NCI-H69 (cell line): ENCODE measurements at regions not wholly inside any gene's neighbourhood (a gene's known extent, or its start where the extent isn't known, plus 50 kb on each side); places are given as distances from the start of the nearest gene placed in this dataset.
"Not testable (repeated sequence)": the region's sequence is repeated elsewhere in the genome, so short reads cannot be mapped to it uniquely, and the experiment has no call there.

Experiments
- DNase-seq: peaks from one replicate; lab custom pipeline; 2025; lab: John Stamatoyannopoulos, UW

DNA sequence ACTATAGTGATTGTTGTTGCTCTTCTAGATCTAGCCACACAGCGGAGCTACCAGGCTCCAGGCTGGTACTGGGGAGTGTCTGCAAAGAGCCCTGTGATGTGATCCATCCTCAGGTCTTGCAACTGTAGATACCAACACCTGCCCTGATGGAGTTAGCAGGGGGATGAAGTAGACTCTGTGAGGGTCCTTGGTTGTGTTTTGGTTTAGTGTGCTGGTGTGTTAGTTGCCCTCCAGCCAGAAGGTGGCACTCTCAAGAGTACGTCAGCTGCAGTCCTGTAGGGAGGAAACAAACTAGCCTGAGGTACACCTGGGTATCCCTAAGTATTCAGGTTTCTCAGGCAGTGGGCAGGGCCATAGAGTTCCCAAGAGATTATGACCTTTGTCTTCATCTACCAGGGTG is 81.2 kb upstream of the TMPRSS2 start:
- no peak for DNase-seq

DNA sequence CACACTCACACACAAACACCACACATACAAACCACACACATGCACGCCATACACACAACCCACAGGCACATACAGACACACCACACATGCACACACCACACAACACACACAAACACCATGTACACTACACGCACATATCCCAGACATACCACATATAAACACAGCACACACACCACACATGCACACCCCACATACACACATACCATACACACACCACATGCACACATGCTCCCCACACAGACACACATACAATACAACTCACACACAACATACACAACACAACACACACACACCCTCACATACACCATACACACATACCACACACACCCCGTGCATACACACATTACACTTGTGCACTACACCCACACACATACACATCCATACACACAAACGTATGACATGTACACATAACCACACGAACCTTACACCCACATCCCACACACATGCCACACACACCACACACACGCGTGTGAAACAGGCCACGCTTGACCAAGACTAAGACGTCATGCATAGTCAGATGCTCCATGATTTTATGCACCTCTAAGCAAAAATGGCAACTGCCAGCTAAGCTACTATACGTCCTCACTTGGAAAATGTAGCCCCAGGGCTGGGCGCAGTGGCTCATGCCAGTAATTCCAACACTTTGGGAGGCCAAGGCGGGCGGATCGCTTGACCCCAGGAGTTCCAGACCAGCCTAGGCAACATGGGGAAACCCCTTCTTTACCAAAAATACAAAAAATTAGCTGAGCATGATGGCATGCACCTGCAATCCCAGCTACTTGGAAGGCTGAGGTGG is 77.4 kb upstream of the TMPRSS2 start:
- DNase-seq: no peak

DNA sequence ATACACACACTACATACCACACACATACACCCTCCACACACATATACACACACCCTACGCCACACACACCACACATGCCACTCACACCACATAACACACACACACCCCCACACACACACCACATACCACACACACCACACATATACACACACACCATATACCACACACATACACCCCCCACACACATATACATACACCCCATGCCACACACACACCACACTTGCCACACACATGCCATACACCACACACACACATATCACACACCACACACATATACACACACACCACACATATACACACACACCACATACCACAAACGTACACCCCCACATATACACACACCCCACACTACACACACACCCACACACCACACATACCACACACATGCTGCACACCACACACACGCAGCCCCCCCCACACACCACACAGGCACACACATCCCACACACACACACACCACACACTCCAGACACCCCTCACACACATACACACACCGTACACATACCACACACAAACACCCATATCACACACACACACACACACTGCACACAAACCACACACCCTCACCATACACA is 76.7 kb upstream of the TMPRSS2 start:
- no peak for DNase-seq

DNA sequence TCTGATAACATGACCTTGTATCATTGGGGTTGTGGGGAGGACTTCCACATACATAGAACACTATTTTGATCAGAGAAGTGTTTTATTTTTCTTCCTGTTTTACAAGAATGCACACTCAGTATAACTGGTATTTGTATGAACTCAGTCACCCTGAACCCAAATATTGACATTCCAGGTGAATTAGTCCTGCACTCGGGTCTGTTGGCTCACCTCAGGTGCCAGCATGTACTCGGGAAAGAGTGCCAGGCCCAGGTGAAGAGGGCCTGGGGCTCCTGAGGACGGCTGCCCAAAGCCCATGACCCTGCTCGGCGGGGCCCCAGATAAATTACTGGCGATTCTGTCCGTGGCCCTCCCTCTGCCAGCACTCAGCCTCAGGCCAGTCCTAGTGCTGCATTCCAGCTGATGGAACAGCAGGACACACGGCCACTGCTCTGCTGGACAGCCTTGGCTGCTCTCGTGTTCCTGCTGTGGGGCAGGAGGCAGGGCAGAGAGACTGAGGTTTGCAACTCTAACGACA is 75.4 kb upstream of the TMPRSS2 start:
- no peak for DNase-seq

DNA sequence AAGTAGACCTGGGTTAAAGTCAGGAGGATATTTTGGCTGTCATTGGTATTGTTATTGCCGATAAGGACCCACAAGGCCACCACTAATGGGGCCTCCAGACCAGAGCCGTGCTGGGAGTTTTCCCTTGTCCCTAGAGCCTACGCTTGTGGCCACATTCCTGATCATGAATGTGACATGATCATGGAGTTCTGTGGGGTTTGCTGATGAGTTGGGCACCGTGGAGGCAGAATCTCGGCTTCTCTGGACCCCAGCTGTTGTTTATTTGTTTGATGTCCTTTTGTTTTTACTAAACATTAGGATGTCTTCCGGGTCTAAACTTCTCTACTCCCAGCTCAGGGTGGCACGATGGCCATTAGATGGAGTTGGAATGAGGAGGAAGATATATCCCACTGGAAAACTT is 74.9 kb upstream of the TMPRSS2 start:
- no peak for DNase-seq

DNA sequence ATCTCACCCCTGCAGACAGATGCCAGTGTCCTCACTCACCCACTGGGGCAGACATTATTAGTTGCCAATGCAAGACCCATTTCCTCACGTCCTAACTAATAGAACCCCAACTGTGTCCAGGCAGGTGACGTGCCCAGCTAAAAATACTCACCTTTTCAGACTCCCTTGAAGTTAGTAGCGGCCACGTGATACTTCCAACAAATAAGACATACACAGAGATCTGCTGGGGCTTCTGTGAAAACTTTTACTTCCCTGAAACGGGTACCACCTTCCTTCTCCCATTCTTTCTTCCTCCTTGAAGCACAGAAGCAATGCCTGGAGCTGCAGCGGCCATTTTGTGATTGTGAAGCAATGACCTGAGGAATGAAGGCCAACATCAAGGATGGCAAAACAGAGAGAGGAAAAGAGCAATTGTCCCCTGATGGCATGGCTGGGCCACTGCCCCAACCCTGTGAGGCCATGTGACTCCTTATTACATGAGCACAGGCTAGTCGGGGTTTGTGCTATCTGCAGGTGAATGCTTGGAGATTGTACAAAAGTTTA is 74.4 kb upstream of the TMPRSS2 start:
- DNase-seq: no peak

DNA sequence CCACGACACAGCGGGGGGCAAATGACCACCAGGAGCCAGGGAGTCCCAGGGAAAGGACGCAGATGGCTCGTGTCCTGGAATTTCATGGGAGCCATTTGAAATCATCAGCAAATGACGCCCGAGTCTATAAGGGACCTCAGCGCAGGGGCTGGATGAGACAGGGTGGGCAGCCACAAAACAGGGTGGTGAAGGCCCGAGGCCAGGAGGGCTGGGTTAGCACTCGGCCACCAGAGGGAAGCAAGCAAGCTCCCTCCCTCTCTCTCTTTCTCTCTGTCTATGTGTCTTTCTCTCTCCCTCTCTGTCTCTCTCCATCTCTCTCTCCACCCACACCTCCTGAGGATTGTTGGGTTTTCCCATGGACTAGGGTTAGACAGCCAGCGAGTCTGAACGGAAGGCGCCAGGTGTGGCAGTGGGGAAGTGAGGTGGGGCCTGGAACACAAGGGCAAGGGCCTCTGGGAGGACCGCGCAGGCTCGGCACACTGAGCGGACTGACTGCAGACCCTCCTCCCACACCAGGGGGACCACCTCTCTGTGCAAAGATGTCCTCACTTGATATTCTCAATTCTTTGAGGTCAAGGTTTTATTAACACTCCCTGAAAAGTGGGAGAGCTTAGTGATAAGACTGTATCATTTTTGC is 73.8 kb upstream of the TMPRSS2 start:
- DNase-seq: no peak

DNA sequence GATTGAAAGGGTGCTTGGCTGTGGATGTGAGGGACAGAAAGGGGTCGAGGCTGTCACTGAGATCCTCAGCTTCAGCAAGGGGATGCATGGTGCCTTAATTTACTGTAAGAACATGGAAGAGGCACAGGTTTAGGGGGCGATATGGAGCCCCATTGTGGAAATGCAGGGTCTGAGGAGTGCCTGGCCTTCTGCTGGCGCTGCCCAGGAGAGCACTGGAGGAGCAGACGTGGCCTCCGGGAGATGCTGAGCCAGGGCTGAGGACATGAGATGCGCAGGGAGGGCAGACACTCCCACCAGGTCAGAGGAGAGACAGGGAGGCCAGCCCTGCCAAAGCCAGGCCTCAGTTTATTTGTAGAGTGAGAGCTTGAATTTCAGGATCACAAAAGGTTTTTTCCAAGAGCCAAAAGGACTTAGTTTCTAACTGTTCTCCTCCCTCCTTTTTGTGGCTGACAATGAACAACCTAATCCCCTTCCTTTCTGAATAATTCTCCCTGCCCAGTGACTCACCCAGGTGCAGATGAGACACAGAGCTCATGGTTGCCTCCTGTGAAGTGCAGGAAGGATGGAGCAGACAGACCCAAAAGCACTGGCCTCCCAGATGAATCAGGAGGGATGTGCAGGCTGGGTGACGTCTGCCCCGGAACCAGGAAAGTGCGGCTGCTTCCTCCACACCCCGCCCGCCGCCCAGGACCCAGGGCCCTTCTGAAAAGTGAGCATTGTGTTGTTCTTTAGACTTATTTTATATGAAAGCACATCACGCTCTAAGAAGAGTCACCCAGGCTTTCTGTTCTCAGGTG is 73.0 kb upstream of the TMPRSS2 start:
- no peak for DNase-seq

DNA sequence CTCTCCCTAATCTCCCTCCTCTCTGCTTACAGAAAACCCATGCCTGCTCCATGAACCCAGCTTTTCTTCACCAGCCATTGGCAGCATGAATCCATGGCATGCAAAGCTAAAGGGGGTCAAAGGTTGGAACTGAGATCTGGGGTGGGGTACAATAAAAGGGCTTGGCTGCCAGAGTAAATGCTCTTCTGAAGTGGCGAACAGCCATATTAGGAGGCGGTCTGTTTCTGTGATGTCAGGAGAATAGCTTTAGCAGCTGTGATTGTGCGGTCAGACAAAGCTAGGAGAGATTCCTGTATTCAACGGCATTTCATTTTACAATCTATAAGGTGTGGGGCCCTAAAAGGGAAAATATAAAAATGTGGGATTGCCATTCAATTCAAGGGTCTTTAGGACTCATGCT is 71.7 kb upstream of the TMPRSS2 start:
- no peak for DNase-seq

DNA sequence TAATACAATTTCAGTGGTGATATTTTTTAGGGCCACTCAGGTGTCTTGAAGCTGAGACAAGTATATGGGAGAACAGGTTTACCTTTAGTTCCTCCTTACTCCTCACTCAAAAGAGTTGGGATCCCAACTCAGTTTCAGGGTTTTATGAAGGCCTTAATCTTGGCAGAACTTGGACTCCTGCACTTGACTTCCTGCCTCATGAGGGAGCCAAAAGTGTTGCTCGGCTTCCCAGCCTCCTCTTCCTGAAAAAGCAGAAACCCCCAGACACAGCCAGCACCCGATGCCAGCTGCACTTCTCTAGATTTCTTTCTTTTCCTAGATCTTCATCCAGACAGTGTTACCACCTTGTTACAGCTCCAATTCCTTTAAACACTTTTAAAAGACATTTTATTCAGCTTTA is 70.8 kb upstream of the TMPRSS2 start:
- DNase-seq: no peak

DNA sequence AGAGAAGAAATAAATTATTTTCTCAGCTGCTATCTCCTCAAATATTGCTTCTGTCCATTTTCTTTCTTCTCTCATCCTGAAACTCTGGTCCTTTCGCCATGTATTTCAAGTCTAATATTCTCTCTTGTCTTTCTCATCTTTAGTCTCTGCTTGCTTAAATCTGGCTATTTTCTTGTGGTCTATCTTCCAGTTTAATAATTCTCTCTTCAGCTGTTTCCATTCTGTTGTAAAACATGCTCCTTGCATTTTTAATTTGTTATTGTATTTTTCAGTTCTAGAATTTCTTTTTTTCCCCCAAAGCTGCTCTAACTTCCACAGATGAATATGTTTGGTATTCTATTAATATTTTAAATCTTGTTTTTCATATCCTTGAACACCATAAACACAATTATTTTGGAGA is 70.1 kb upstream of the TMPRSS2 start:
- no peak for DNase-seq

DNA sequence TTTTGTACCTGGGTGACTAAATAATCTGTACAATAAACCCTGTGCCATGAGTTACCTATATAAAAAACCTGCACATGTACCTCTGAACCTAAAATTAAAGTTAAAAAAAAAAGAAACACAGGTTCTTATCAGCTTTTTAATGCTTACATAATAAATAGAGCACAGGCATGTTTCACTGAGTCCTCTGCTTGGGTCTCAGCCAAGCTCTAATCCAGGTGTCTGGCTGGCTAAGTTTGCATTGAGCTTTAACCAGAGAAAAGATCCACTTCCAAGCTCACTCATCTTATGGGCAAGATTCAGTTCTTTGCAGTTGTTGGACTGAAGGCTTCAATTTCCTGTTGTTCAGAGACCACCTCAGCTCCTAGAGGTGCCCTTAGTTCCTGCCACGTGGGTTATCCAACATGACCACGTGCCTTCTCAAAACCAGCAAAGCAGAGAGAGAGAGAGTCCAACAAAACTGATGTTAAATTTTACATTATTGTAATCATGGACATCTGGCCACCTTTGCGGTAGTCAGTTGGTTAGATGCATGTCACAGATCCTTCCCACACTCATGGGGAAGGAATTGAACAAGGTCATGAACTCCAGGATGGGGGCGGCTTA is 68.2 kb upstream of the TMPRSS2 start:
- DNase-seq: no peak

DNA sequence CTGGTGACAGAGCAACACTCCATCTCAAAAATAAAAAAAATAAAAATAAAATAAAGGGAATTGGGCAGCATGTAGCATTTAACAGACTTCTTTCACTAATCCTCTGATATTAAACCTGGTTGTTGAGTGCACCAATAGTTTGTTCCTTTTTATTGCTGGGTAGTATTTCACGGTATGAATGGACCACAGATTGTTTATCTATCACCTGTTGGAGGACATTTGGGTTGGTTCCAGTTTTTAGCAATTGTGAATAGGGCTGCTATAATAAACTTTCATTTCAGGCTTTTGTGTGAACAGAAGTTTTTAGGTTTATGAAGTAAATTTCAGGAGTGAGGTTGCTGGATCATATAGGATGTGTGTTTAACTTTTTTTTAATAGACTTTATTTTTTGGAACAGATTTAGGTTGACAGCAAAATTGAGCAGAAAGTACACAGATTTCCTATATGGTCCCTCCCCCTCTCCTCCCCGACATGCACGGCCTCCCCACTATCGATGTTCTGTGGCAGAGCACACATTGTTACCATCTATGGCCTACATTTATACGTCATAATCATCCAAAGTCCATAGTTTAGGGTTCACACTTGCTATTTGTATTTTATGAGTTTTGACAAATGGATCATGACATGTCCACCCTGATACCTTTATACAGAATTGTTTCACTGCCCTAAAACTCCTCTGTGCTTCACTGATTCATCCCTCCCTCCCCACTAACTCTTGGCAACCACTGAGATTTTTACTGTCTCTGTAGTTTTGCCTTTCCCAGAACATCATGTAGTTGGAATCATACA is 66.1 kb upstream of the TMPRSS2 start:
- no peak for DNase-seq

DNA sequence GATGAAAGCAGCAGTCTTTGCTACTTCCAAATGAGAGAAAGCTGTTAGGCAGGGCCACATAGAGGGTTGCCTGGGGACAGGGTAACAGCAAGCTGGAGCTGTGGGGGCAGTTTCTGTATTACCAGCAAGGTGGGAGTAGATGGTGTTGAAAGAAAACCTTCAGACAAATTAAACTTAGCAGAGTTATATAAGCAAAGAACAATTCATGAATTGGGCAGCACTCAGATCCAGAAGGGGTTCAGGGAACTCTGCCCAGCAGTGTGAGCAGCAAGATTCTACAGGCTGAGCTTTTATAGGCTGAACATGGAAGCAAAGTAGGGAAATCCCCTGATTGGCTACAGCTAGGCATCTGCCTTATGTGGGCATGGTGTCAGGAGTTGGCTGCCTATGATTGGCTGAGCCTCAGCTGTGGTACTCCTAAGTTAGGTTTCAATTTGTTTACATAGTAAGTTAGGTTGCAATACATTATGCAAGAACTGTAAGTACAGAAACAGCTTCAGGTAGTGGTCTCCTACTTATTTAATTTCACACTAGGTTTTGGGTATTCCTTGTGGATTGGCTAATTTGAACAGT is 64.1 kb upstream of the TMPRSS2 start:
- peak; percentile 19 for DNase-seq

DNA sequence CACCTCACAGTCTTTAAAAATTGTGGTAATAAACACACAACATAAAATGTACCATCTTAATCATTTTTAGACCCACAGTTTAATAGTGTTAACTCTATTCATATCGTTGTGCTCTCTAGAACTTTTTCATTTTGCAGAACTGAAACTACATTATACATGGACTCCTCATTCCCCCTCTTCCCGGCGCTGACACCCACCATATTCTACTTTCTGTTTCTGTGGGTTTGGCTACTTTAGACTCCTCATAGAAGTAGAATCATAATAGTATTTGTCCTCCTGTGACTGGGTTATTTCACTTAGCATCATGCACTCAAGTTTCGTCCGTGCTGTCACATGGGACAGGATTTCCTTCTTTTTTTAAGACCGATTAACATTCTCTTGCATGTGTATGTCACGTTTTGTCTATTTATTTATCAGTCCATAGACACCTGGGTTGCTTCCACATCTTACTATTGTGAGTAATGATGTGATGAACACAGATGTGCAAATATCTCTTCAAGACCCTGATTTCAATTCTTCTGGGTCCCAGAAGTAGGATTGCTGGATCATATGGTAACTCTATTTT is 62.9 kb upstream of the TMPRSS2 start:
- DNase-seq: no peak

DNA sequence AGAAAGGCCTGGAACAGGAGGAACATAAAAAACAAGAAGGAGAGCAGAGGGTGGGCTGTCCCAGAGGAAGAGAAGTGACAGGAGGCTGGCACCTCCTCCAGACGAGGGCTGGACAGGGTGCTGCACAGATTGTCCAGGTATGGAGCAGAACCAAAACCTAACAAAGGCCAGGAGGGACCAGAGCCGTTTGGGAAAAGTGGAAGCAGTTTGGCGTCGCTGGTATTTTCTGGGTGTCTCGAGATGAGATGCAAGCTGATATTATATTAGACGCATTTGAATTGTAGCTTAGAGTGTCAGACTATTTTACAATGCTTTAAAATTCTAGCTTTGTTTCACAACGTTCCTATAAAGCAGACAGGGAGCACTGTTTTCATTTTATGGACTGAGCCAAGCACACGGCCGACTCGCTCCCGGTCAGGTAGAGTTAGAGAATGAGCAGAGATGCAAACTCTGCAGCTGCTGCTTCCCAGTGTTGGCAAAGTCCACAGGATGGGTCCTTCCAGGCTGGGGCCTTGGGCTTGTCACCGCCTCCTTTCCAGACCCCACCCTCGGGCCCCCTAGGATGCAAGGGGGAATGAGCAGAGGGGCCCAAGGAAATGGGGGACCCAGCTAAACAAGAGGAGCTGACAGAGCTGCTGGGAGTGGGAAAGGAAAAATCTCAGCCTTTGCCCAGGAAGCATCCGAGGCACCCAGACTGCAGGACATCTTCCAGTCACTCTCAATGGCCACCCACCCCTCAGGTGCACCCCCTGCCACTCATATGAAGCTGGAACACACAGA is 60.8 kb upstream of the TMPRSS2 start:
- no peak for DNase-seq

DNA sequence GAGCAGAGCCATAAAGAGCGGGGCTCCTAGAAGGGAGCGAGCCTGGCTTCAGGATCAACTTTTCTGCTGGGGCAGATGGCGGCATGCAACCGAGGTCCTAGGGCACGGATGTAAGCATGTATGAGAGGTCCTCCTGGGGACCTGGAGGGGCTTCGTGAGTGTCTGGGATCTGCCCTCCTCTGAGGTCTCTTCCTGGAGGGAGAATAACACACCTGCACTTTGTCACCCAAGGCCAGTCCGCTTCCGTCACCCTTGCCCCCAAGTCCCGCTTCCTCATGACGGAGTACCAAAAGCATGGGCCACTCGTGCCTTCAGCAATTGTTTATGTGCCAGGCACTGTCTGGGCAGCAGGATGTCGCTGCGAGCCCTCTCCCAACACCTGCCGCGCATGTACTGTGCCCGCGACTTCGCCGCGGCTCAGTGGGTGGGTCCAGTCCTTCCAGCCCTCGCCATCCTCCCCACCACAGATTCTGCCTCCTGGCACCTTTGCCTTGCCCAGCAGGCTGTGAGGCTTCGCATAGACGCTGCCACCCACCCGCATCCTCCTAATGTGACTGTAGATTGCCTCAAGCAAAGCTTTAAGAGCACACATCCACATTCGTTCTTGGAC is 60.0 kb upstream of the TMPRSS2 start:
- peak; percentile 10 for DNase-seq

DNA sequence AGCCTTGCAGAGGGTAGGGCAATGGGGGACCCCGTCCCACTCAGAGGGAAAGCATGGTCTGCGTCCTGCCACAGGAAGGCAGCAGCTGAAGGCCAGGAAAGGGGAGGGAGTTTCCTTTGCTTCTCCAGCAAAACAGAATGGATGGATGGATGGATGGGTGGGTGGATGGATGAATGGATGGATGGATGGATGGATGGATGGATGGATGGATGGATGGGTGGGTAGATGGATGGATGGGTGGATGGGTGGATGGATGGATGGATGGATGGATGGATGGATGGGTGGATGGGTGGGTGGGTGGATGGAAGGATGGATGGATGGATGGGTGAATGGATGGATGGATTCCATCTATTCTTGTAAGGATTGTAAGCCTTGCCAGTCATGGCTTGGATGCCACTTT is 59.3 kb upstream of the TMPRSS2 start:
- DNase-seq: not testable (repeated sequence)

DNA sequence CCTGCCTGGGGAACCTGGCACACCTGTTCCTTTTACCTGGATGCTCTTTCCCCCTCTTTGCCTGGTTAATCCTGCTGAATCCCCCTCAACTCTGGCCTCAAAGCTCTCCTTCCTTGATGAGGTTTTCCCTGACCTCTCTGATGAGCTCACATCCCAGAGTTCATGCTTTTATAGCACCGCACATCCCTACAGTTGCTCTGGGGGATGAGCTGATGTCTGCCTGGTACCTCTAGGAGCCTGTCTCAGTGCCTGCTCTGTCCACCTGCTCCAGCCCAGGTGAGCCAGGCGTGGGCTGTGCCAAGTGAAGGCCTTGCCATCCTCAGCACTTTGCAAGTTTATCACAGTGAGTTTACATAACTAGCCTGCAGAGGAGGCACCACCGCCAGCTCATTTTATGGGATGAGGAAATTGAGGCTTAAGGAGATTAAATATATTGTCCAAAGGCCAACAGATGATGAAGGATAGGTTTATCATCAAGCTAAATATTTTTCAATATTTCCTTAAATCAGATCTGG is 58.6 kb upstream of the TMPRSS2 start:
- DNase-seq: no peak
